ENCODE measurements at regions not wholly inside any gene's neighbourhood (a gene's known extent, or its start where the extent isn't known, plus 50 kb on each side); places are given as distances from the start of the nearest gene placed in this dataset.
A peak's percentile ranks its signal among the peaks of the same experiment; 100 is the strongest.

DNA sequence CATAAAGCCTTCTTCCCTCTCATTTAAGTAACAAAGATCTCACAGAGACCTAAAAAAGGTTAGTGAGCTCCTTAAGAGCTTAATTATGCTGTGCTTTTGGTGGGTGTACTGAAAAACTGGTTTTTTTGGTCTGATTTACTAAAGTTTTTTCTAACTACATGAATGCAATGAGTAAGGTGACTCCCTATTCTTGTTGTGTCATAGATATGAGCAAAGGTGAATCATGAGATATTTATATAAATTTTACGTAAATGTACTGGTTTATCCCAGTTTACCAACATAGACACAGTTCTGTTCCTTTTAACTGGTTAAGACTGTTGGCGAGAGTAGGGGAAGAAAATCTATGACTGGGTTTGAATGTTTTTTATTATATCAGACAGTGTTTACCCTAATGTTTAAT is 250.5 kb downstream of the NR2F1-AS1 start:
- no peak overlapping the region for H3K23ac ChIP-seq (ENCODE audit: low read depth, low read length, poor library complexity)
- H2BK12ac ChIP-seq (ENCODE audit: low read length): no peak overlapping the region
- no peak overlapping the region for H3K14ac ChIP-seq (ENCODE audit: low read length)
- no peak overlapping the region for H3K9ac ChIP-seq (ENCODE audit: low read depth, low read length, poor library complexity)
- peak overlapping the region; percentile 24 for H2AFZ ChIP-seq (ENCODE audit: low read length)
- H3K79me1 ChIP-seq (ENCODE audit: low read depth, low read length): no peaks in the 10 kb centered on the region
- no peak overlapping the region for H3K27ac ChIP-seq (replicated peaks; ENCODE audit: low read length)
- no peaks in the 10 kb centered on the region for H3K36me3 ChIP-seq (replicated peaks in 1 of 2; ENCODE audit: control insufficient read depth in 2 of 2, insufficient read depth in 2 of 2, low read length in 2 of 2)
- no peaks in the 10 kb centered on the region for H3K9me3 ChIP-seq (replicated peaks in 1 of 2; ENCODE audit: control insufficient read depth in 2 of 2, insufficient read depth in 1 of 2, low read depth in 1 of 2, low read length in 2 of 2)
- no peak overlapping the region for H4K8ac ChIP-seq (ENCODE audit: low read depth, low read length)
- H3K4me1 ChIP-seq (ENCODE audit: control insufficient read depth in 2 of 2, insufficient read depth in 1 of 2, low read depth in 1 of 2, low read length in 2 of 2): peaks cover 0 to 2% of the 10 kb centered on the region in 2 donors
- no peak overlapping the region for H3K4ac ChIP-seq (ENCODE audit: low read length)
- no peak overlapping the region for H4K91ac ChIP-seq (ENCODE audit: low read depth, low read length, poor library complexity)
- H2BK120ac ChIP-seq (ENCODE audit: low read depth, low read length): no peak overlapping the region
- H2BK15ac ChIP-seq (ENCODE audit: low read length): no peak overlapping the region
- no peak overlapping the region for H2AK5ac ChIP-seq (ENCODE audit: low read depth, low read length)
- WGBS, 2 donors (ENCODE audit: extremely low coverage in 2 of 2, insufficient read length in 2 of 2, insufficient replicate concordance in 1 of 2): no CpG with 5 or more reads among the region's 2 CpGs
- no peak overlapping the region for H2BK5ac ChIP-seq (ENCODE audit: low read length)
- no peak overlapping the region for H3K4me3 ChIP-seq (ENCODE audit: low read length in 2 of 2)
- DNase-seq (ENCODE audit: low spot score): no peak
- H3K27me3 ChIP-seq (ENCODE audit: control insufficient read depth in 3 of 3, insufficient read depth in 3 of 3, low read depth in 1 of 3, low read length in 3 of 3): no peaks in the 10 kb centered on the region
- no peak overlapping the region for H3K18ac ChIP-seq (ENCODE audit: low read length)
- H3K4me2 ChIP-seq (ENCODE audit: insufficient read depth, low read length, poor library complexity, severe bottlenecking): no peak overlapping the region

DNA sequence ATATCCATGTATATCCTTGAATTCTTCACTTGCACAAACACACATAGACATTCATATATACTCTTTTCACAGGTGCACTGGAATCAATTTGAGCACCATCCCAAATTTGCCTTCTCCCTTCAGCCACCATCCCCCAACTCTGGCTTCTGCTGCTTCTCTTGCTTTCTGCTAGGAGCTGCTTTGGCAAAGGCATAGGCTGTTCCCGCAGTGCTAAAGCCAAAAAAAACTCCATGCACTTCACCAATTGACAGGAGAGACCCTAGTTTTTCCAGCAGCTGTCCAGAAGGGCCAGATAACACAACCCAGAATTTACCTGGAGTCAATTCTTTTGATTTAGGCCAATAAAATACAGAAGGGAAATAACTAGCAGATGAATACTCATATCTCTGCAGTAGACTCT is 251.3 kb downstream of the NR2F1-AS1 start:
- Histone ChIP-seq H2AK5ac (ENCODE audit: low read depth, low read length) (no peak overlapping the region), H2BK5ac (ENCODE audit: low read length) (no peak overlapping the region), H3K14ac (ENCODE audit: low read length) (no peak overlapping the region), H2BK15ac (ENCODE audit: low read length) (no peak overlapping the region), H3K27ac (replicated peaks; ENCODE audit: low read length) (no peak overlapping the region), H3K9ac (ENCODE audit: low read depth, low read length, poor library complexity) (no peak overlapping the region), H3K18ac (ENCODE audit: low read length) (no peak overlapping the region), H4K8ac (ENCODE audit: low read depth, low read length) (no peak overlapping the region), H3K9me3 (replicated peaks in 1 of 2; ENCODE audit: control insufficient read depth in 2 of 2, insufficient read depth in 1 of 2, low read depth in 1 of 2, low read length in 2 of 2) (no peaks in the 10 kb centered on the region), H2BK120ac (ENCODE audit: low read depth, low read length) (no peak overlapping the region), H3K4ac (ENCODE audit: low read length) (no peak overlapping the region), H3K79me1 (ENCODE audit: low read depth, low read length) (no peaks in the 10 kb centered on the region), H2BK12ac (ENCODE audit: low read length) (no peak overlapping the region), H3K4me3 (ENCODE audit: low read length in 2 of 2) (no peak overlapping the region), H3K4me2 (ENCODE audit: insufficient read depth, low read length, poor library complexity, severe bottlenecking) (no peak overlapping the region), H3K4me1 (ENCODE audit: control insufficient read depth in 2 of 2, insufficient read depth in 1 of 2, low read depth in 1 of 2, low read length in 2 of 2) (peaks cover 0 to 2% of the 10 kb centered on the region in 2 donors), H4K91ac (ENCODE audit: low read depth, low read length, poor library complexity) (no peak overlapping the region), H3K36me3 (replicated peaks in 1 of 2; ENCODE audit: control insufficient read depth in 2 of 2, insufficient read depth in 2 of 2, low read length in 2 of 2) (no peaks in the 10 kb centered on the region), H2AFZ (ENCODE audit: low read length) (no peak overlapping the region), H3K27me3 (ENCODE audit: control insufficient read depth in 3 of 3, insufficient read depth in 3 of 3, low read depth in 1 of 3, low read length in 3 of 3) (no peaks in the 10 kb centered on the region), H3K23ac (ENCODE audit: low read depth, low read length, poor library complexity) (no peak overlapping the region)
- no CpG with 5 or more reads among the region's 1 CpG for WGBS, 2 donors (ENCODE audit: extremely low coverage in 2 of 2, insufficient read length in 2 of 2, insufficient replicate concordance in 1 of 2)
- DNase-seq (ENCODE audit: low spot score): no peak

DNA sequence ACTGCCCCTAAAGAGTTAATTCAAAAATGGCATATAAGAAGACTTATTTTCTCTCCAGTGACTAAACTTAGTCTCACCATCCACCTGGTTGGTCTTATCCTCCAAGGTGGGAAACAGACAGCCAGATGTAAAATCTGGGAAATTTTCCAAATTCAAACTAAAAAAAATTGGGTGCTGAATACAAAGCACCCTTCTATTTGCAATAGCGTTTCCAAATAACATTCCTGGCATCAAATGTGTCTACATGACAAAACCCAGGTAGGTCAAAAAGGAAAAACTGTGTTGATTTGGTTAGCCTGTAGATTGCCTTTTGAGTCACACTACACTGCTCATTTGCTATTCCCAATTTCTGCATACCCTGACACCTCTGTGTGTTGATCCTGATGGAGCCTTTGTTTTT is 252.2 kb downstream of the NR2F1-AS1 start:
- peaks cover 0 to 2% of the 10 kb centered on the region in 2 donors for H3K4me1 ChIP-seq (ENCODE audit: control insufficient read depth in 2 of 2, insufficient read depth in 1 of 2, low read depth in 1 of 2, low read length in 2 of 2)
- no peak overlapping the region for H2BK15ac ChIP-seq (ENCODE audit: low read length)
- H3K4ac ChIP-seq (ENCODE audit: low read length): no peak overlapping the region
- no peak overlapping the region for H3K9ac ChIP-seq (ENCODE audit: low read depth, low read length, poor library complexity)
- no peak overlapping the region for H2BK120ac ChIP-seq (ENCODE audit: low read depth, low read length)
- no peak overlapping the region for H2AK5ac ChIP-seq (ENCODE audit: low read depth, low read length)
- H2BK5ac ChIP-seq (ENCODE audit: low read length): no peak overlapping the region
- WGBS, 2 donors (ENCODE audit: extremely low coverage in 2 of 2, insufficient read length in 2 of 2, insufficient replicate concordance in 1 of 2): no CpG with 5 or more reads among the region's 1 CpG
- no peaks in the 10 kb centered on the region for H3K79me1 ChIP-seq (ENCODE audit: low read depth, low read length)
- no peak overlapping the region for H3K4me3 ChIP-seq (ENCODE audit: low read length in 2 of 2)
- no peaks in the 10 kb centered on the region for H3K9me3 ChIP-seq (replicated peaks in 1 of 2; ENCODE audit: control insufficient read depth in 2 of 2, insufficient read depth in 1 of 2, low read depth in 1 of 2, low read length in 2 of 2)
- H3K18ac ChIP-seq (ENCODE audit: low read length): no peak overlapping the region
- no peak overlapping the region for H3K4me2 ChIP-seq (ENCODE audit: insufficient read depth, low read length, poor library complexity, severe bottlenecking)
- H4K8ac ChIP-seq (ENCODE audit: low read depth, low read length): no peak overlapping the region
- H3K14ac ChIP-seq (ENCODE audit: low read length): no peak overlapping the region
- no peak overlapping the region for H3K23ac ChIP-seq (ENCODE audit: low read depth, low read length, poor library complexity)
- no peak overlapping the region for H4K91ac ChIP-seq (ENCODE audit: low read depth, low read length, poor library complexity)
- no peak overlapping the region for H2AFZ ChIP-seq (ENCODE audit: low read length)
- H2BK12ac ChIP-seq (ENCODE audit: low read length): no peak overlapping the region
- H3K36me3 ChIP-seq (replicated peaks in 1 of 2; ENCODE audit: control insufficient read depth in 2 of 2, insufficient read depth in 2 of 2, low read length in 2 of 2): no peaks in the 10 kb centered on the region
- DNase-seq (ENCODE audit: low spot score): no peak
- H3K27me3 ChIP-seq (ENCODE audit: control insufficient read depth in 3 of 3, insufficient read depth in 3 of 3, low read depth in 1 of 3, low read length in 3 of 3): no peaks in the 10 kb centered on the region
- H3K27ac ChIP-seq (replicated peaks; ENCODE audit: low read length): no peak overlapping the region

DNA sequence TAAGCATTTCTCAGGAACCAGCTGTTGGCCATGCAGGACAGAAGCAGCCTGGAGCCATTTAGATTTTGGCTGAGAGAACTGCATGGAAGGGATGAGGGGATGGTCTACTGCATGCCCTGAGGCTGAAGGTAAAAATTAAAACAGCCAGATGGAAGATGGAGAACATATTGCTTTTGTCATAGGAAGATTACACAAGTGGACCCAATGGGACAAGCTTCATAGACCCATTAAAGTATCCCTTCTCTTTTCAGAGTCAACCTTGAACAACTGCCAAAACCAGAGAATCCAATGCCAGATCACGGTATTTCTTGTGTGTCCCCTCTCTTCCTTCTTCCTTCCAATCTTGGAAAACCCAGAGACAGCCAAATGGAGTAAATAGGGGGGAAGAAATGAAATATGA is 253.4 kb downstream of the NR2F1-AS1 start:
- Histone ChIP-seq H2BK5ac (ENCODE audit: low read length) (no peak overlapping the region), H3K27me3 (ENCODE audit: control insufficient read depth in 3 of 3, insufficient read depth in 3 of 3, low read depth in 1 of 3, low read length in 3 of 3) (no peaks in the 10 kb centered on the region), H3K4me2 (ENCODE audit: insufficient read depth, low read length, poor library complexity, severe bottlenecking) (no peak overlapping the region), H3K4me1 (ENCODE audit: control insufficient read depth in 2 of 2, insufficient read depth in 1 of 2, low read depth in 1 of 2, low read length in 2 of 2) (peaks cover 3 to 4% of the 10 kb centered on the region in 2 donors), H3K9me3 (replicated peaks in 1 of 2; ENCODE audit: control insufficient read depth in 2 of 2, insufficient read depth in 1 of 2, low read depth in 1 of 2, low read length in 2 of 2) (no peaks in the 10 kb centered on the region), H3K27ac (replicated peaks; ENCODE audit: low read length) (no peak overlapping the region), H3K79me1 (ENCODE audit: low read depth, low read length) (no peaks in the 10 kb centered on the region), H4K91ac (ENCODE audit: low read depth, low read length, poor library complexity) (no peak overlapping the region), H4K8ac (ENCODE audit: low read depth, low read length) (no peak overlapping the region), H3K36me3 (replicated peaks in 1 of 2; ENCODE audit: control insufficient read depth in 2 of 2, insufficient read depth in 2 of 2, low read length in 2 of 2) (no peaks in the 10 kb centered on the region), H3K14ac (ENCODE audit: low read length) (no peak overlapping the region), H3K23ac (ENCODE audit: low read depth, low read length, poor library complexity) (no peak overlapping the region), H3K4me3 (ENCODE audit: low read length in 2 of 2) (no peak overlapping the region), H2BK12ac (ENCODE audit: low read length) (no peak overlapping the region), H2AFZ (ENCODE audit: low read length) (no peak overlapping the region), H3K18ac (ENCODE audit: low read length) (no peak overlapping the region), H3K9ac (ENCODE audit: low read depth, low read length, poor library complexity) (no peak overlapping the region), H3K4ac (ENCODE audit: low read length) (no peak overlapping the region), H2AK5ac (ENCODE audit: low read depth, low read length) (no peak overlapping the region), H2BK15ac (ENCODE audit: low read length) (no peak overlapping the region), H2BK120ac (ENCODE audit: low read depth, low read length) (no peak overlapping the region)
- DNase-seq (ENCODE audit: low spot score): no peak
- no CpG with 5 or more reads among the region's 1 CpG for WGBS, 2 donors (ENCODE audit: extremely low coverage in 2 of 2, insufficient read length in 2 of 2, insufficient replicate concordance in 1 of 2)

Measured in neuronal stem cell (in vitro differentiated cells).